Neural cell (in vitro differentiated cells): ENCODE measurements at regions not wholly inside any gene's neighbourhood (a gene's known extent, or its start where the extent isn't known, plus 50 kb on each side); places are given as distances from the start of the nearest gene placed in this dataset.

Source experiments
- H2AFZ ChIP-seq: fragments of 200-600, 300-800 bp; sonication (generic), shearing (Covaris generic); 2 replicates; pipeline ENCODE4 v1.6.0; 2014; ENCODE audit warnings: low read depth, mild to moderate bottlenecking, antibody characterized with exemption, low read length, moderate library complexity
- H3F3A ChIP-seq: fragments of 200-600 bp; shearing (Covaris generic); 2 replicates; pipeline ENCODE4 v1.6.1; 2016; ENCODE audit warnings: mild to moderate bottlenecking, moderate library complexity, mixed read lengths, antibody characterized with exemption, low read length; ENCODE audit not compliant: insufficient read depth, poor library complexity, severe bottlenecking
- H3K27ac ChIP-seq: fragments of 200-600, 300-800 bp; sonication (generic), shearing (Covaris generic); 2 replicates; pipeline ENCODE4 v1.5.1; 2014; ENCODE audit warnings: mild to moderate bottlenecking, low read length, moderate library complexity
- H3K27me3 ChIP-seq: fragments of 300-800, 200-600 bp; sonication (generic), shearing (Covaris generic); 2 replicates; pipeline ENCODE4 v1.6.0; 2014; ENCODE audit warnings: mild to moderate bottlenecking, low read depth, low read length, moderate library complexity; ENCODE audit not compliant: insufficient read depth
- H3K36me3 ChIP-seq: fragments of 300-800, 200-600 bp; sonication (generic), shearing (Covaris generic); 2 replicates; pipeline ENCODE4 v1.5.1; 2014; ENCODE audit warnings: mild to moderate bottlenecking, antibody characterized with exemption, low read length, moderate library complexity; ENCODE audit not compliant: insufficient read depth
- H3K4me2 ChIP-seq: fragments of 300-800, 200-600 bp; sonication (generic), shearing (Covaris generic); 2 replicates; pipeline ENCODE4 v1.6.0; 2014; ENCODE audit warnings: mild to moderate bottlenecking, low read length
- H3K4me3 ChIP-seq: fragments of 300-800, 200-600 bp; sonication (generic), shearing (Covaris generic); 2 replicates; pipeline ENCODE4 v1.5.1; 2014; ENCODE audit warnings: mild to moderate bottlenecking, low read length, moderate library complexity
- H3K79me2 ChIP-seq: fragments of 200-600 bp; shearing (Covaris generic); replicated peaks from 2 replicates; pipeline ENCODE4 v1.6.0; 2014; ENCODE audit warnings: mild to moderate bottlenecking, low read length, moderate library complexity; ENCODE audit not compliant: insufficient read depth
- H3K9ac ChIP-seq: fragments of 300-800, 200-600 bp; sonication (generic), shearing (Covaris generic); 2 replicates; pipeline ENCODE4 v1.6.1; 2016; ENCODE audit warnings: mild to moderate bottlenecking, low read length, mixed read lengths
- H3K9me2 ChIP-seq: fragments of 200-600 bp; shearing (Covaris generic); 2 replicates; pipeline ENCODE4 v1.6.1; 2016; ENCODE audit warnings: mild to moderate bottlenecking, low read length, mixed read lengths; ENCODE audit not compliant: insufficient read depth
- H3K9me3 ChIP-seq: fragments of 200-600, 300-800 bp; sonication (generic), shearing (Covaris generic); 2 replicates; pipeline ENCODE4 v1.6.1; 2016; ENCODE audit warnings: mild to moderate bottlenecking, mixed run types, low read length, moderate library complexity, mixed read lengths
- H4K20me1 ChIP-seq: fragments of 200-600 bp; shearing (Covaris generic); 2 replicates; pipeline ENCODE4 v1.6.1; 2016; ENCODE audit warnings: mild to moderate bottlenecking, mixed run types; ENCODE audit not compliant: insufficient read depth
- EP300 ChIP-seq: fragments of 450-650 bp; conservative IDR thresholded peaks from 2 replicates; pipeline ENCODE4 v1.6.1; 2014; ENCODE audit warnings: antibody characterized with exemption, mild to moderate bottlenecking, moderate library complexity; ENCODE audit not compliant: poor library complexity, severe bottlenecking
- EZH2 ChIP-seq: fragments of 200-600, 300-800 bp; shearing (Covaris generic), sonication (generic); IDR thresholded peaks from 2 replicates; pipeline ENCODE4 v1.6.1; 2014; ENCODE audit warnings: antibody characterized with exemption, low read length, borderline replicate concordance, mild to moderate bottlenecking; ENCODE audit not compliant: insufficient read depth, poor library complexity, severe bottlenecking
- MXI1 ChIP-seq: fragments of 450-650 bp; conservative IDR thresholded peaks from 2 replicates; pipeline ENCODE4 v1.6.1; 2014; ENCODE audit warnings: antibody characterized with exemption, mild to moderate bottlenecking; ENCODE audit not compliant: poor library complexity, severe bottlenecking
- POLR2AphosphoS5 ChIP-seq: IDR thresholded peaks from 2 replicates; pipeline ENCODE4 v1.6.1; 2012
- RAD21 ChIP-seq: fragments of 450-650 bp; conservative IDR thresholded peaks from 2 replicates; pipeline ENCODE4 v1.6.1; 2014; ENCODE audit warnings: antibody characterized with exemption, mild to moderate bottlenecking, moderate library complexity
- SMC3 ChIP-seq: fragments of 450-650 bp; conservative IDR thresholded peaks from 2 replicates; pipeline ENCODE4 v1.6.1; 2014; ENCODE audit warnings: antibody characterized with exemption, mild to moderate bottlenecking, moderate library complexity; ENCODE audit not compliant: poor library complexity
- TF ChIP-seq, protein P1 (sequence below): IDR thresholded peaks from 2 replicates; pipeline ENCODE4 v1.6.1; 2012; ENCODE audit warnings: borderline replicate concordance
- TF ChIP-seq, protein P2 (sequence below): fragments of 450-650 bp; IDR thresholded peaks from 2 replicates; pipeline ENCODE4 v1.5.1; 2014; ENCODE audit warnings: antibody characterized with exemption, mild to moderate bottlenecking, moderate library complexity; ENCODE audit not compliant: poor library complexity, severe bottlenecking

DNA sequence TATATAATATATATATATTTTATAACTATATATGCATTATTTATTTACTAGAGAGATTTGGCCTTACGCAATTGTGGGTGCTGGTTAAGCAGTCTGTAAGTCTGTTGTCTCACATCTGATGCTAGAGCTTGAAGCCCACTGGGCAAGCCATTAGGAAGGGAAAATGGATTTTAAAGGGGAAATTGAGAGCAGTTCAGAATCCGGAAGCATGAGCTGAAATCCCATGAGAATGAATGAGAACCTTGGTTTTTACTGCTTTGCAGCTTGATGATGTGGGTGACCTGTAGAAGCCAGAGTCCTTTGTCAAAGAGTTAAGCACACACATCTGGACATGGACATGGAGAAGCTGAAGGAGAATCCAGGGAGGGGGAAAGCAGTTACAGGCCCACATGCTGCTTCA, 220.8 kb upstream of the DAB1 start:
- no peak overlapping the region for H2AFZ ChIP-seq
- H4K20me1 ChIP-seq: no peaks in the 10 kb centered on the region
- no peaks in the 10 kb centered on the region for H3K27me3 ChIP-seq
- no peak overlapping the region for H3K4me3 ChIP-seq
- no peak overlapping the region for H3K9ac ChIP-seq
- H3K9me2 ChIP-seq: no peaks in the 10 kb centered on the region
- no peak for TF ChIP-seq MXI1
- no peak for TF ChIP-seq RAD21
- no peak for TF ChIP-seq EP300
- TF ChIP-seq, protein P1, sequence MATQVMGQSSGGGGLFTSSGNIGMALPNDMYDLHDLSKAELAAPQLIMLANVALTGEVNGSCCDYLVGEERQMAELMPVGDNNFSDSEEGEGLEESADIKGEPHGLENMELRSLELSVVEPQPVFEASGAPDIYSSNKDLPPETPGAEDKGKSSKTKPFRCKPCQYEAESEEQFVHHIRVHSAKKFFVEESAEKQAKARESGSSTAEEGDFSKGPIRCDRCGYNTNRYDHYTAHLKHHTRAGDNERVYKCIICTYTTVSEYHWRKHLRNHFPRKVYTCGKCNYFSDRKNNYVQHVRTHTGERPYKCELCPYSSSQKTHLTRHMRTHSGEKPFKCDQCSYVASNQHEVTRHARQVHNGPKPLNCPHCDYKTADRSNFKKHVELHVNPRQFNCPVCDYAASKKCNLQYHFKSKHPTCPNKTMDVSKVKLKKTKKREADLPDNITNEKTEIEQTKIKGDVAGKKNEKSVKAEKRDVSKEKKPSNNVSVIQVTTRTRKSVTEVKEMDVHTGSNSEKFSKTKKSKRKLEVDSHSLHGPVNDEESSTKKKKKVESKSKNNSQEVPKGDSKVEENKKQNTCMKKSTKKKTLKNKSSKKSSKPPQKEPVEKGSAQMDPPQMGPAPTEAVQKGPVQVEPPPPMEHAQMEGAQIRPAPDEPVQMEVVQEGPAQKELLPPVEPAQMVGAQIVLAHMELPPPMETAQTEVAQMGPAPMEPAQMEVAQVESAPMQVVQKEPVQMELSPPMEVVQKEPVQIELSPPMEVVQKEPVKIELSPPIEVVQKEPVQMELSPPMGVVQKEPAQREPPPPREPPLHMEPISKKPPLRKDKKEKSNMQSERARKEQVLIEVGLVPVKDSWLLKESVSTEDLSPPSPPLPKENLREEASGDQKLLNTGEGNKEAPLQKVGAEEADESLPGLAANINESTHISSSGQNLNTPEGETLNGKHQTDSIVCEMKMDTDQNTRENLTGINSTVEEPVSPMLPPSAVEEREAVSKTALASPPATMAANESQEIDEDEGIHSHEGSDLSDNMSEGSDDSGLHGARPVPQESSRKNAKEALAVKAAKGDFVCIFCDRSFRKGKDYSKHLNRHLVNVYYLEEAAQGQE: no peak
- TF ChIP-seq SMC3: no peak
- no peak for TF ChIP-seq POLR2AphosphoS5
- TF ChIP-seq EZH2: no peak
- no peaks in the 10 kb centered on the region for H3F3A ChIP-seq
- H3K4me2 ChIP-seq: no peak overlapping the region
- H3K27ac ChIP-seq: no peak overlapping the region
- H3K36me3 ChIP-seq: no peaks in the 10 kb centered on the region
- H3K79me2 ChIP-seq: no peaks in the 10 kb centered on the region
- no peaks in the 10 kb centered on the region for H3K9me3 ChIP-seq

DNA sequence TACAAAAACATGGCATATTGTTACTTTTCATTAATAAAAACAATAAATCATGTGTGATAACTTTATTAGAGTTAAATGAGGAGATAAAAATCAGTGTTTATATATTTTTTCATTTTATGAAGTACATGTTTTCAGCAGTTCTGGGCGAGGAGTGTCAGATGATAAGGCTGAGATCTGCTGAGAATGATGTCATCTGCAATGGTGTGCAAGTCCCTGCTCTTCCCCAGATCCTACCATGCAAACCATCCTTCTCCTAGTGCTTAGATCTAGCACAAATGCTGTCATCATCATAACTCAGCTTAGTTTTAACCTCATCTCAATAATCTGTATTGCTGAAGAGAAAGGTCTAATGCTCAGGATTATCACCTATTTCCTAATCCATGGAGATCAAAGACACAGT, 214.4 kb upstream of the DAB1 start:
- Histone ChIP-seq H3K4me2 (no peak overlapping the region), H2AFZ (no peak overlapping the region), H3K27me3 (no peaks in the 10 kb centered on the region), H3K9ac (no peak overlapping the region), H3K27ac (no peak overlapping the region), H3K9me2 (no peaks in the 10 kb centered on the region), H3K4me3 (no peak overlapping the region), H3K79me2 (no peaks in the 10 kb centered on the region), H3K36me3 (no peaks in the 10 kb centered on the region), H3F3A (no peaks in the 10 kb centered on the region), H3K9me3 (no peaks in the 10 kb centered on the region), H4K20me1 (no peaks in the 10 kb centered on the region)
- TF ChIP-seq MXI1: no peak
- TF ChIP-seq, protein P1: no peak
- TF ChIP-seq EZH2: no peak
- no peak for TF ChIP-seq RAD21
- TF ChIP-seq, protein P2, sequence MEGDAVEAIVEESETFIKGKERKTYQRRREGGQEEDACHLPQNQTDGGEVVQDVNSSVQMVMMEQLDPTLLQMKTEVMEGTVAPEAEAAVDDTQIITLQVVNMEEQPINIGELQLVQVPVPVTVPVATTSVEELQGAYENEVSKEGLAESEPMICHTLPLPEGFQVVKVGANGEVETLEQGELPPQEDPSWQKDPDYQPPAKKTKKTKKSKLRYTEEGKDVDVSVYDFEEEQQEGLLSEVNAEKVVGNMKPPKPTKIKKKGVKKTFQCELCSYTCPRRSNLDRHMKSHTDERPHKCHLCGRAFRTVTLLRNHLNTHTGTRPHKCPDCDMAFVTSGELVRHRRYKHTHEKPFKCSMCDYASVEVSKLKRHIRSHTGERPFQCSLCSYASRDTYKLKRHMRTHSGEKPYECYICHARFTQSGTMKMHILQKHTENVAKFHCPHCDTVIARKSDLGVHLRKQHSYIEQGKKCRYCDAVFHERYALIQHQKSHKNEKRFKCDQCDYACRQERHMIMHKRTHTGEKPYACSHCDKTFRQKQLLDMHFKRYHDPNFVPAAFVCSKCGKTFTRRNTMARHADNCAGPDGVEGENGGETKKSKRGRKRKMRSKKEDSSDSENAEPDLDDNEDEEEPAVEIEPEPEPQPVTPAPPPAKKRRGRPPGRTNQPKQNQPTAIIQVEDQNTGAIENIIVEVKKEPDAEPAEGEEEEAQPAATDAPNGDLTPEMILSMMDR: no peak
